Hepatocyte (in vitro differentiated cells): ENCODE measurements at regions not wholly inside any gene's neighbourhood (a gene's known extent, or its start where the extent isn't known, plus 50 kb on each side); places are given as distances from the start of the nearest gene placed in this dataset.
A peak's percentile ranks its signal among the peaks of the same experiment; 100 is the strongest.

Source experiments
- DNase-seq: peaks from one replicate; pipeline ENCODE4 v3.0.0-alpha.2; 2016; ENCODE audit warnings: low spot score
- H2AFZ ChIP-seq: fragments of 200-600 bp; sonication (generic); 2 replicates; pipeline ENCODE4 v1.6.0; 2016; ENCODE audit warnings: antibody characterized with exemption, mild to moderate bottlenecking
- H3K27ac ChIP-seq: fragments of 200-600 bp; sonication (generic); 2 replicates; pipeline ENCODE4 v1.5.1; 2016; ENCODE audit warnings: mild to moderate bottlenecking
- H3K27me3 ChIP-seq: fragments of 200-600 bp; sonication (generic); 2 replicates; pipeline ENCODE4 v1.6.1; 2016
- H3K36me3 ChIP-seq: fragments of 200-600 bp; sonication (generic); replicated peaks from 2 replicates; pipeline ENCODE4 v1.5.1; 2016; ENCODE audit warnings: low read depth; ENCODE audit not compliant: insufficient read depth
- H3K4me1 ChIP-seq: fragments of 200-600 bp; sonication (generic); 2 replicates; pipeline ENCODE4 v1.5.1; 2016; ENCODE audit warnings: mild to moderate bottlenecking, moderate library complexity; ENCODE audit not compliant: insufficient read depth
- H3K4me2 ChIP-seq: fragments of 200-600 bp; sonication (generic); 2 replicates; pipeline ENCODE4 v1.6.0; 2016
- H3K4me3 ChIP-seq: fragments of 200-600 bp; sonication (generic); 2 replicates; pipeline ENCODE4 v1.5.1; 2016; ENCODE audit warnings: mild to moderate bottlenecking
- H3K79me2 ChIP-seq: fragments of 200-600 bp; sonication (generic); 2 replicates; pipeline ENCODE4 v1.6.0; 2017; ENCODE audit warnings: mild to moderate bottlenecking
- H3K9me2 ChIP-seq: fragments of 200-600 bp; sonication (generic); replicated peaks from 2 replicates; pipeline ENCODE4 v1.6.0; 2017; ENCODE audit warnings: mild to moderate bottlenecking; ENCODE audit not compliant: insufficient read depth
- H3K9me3 ChIP-seq: fragments of 200-600 bp; sonication (generic); 2 replicates; pipeline ENCODE4 v1.5.1; 2016; ENCODE audit warnings: low read depth, mild to moderate bottlenecking
- H4K20me1 ChIP-seq: fragments of 200-600 bp; sonication (generic); 2 replicates; pipeline ENCODE4 v1.6.0; 2016; ENCODE audit warnings: mild to moderate bottlenecking; ENCODE audit not compliant: insufficient read depth, poor library complexity, severe bottlenecking
- EZH2 ChIP-seq: fragments of 200-600 bp; sonication (generic); IDR thresholded peaks from 2 replicates; pipeline ENCODE4 v1.6.1; 2016; ENCODE audit warnings: antibody characterized with exemption, mild to moderate bottlenecking, borderline replicate concordance
- EZH2phosphoT487 ChIP-seq: fragments of 200-600 bp; sonication (generic); IDR thresholded peaks from one replicate; pipeline ENCODE4 v1.6.1; 2018; ENCODE audit warnings: antibody characterized with exemption, mild to moderate bottlenecking, low read depth, moderate library complexity; ENCODE audit not compliant: unreplicated experiment, severe bottlenecking
- WGBS: methylation state at CpG from one replicate; pipeline ENCODE4 v1.1.6; 2016; ENCODE audit warnings: low lambda C conversion rate; ENCODE audit errors: missing lambda C conversion rate; 5-methylcytosine and 5-hydroxymethylcytosine counted together
- TF ChIP-seq, protein P1 (sequence below): fragments of 200-600 bp; sonication (generic); IDR thresholded peaks from 2 replicates; pipeline ENCODE4 v1.5.1; 2016; ENCODE audit warnings: antibody characterized with exemption, mild to moderate bottlenecking; ENCODE audit not compliant: poor library complexity

DNA sequence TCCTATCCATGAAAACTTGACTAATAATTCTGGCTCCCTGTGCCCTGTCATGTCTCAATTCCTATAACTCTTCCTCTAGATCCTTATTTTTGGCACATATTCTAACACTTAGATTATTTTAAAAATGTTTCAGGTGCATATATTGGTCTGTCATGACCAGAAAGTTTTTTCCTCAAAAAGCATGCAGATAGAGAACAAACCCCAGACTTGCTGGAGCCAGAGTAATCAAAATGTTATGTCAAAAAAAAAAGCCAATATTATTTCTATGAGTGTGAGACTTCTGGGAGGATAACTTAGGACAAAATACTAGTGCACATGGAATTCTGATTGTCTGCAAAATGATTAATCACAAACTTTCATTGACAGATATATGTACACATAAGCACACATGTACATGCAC is 135.1 kb upstream of the MROH9 start:
- Histone ChIP-seq H3K36me3 (no peaks in the 10 kb centered on the region), H3K4me1 (no peaks in the 10 kb centered on the region), H3K27ac (no peak overlapping the region), H2AFZ (no peak overlapping the region), H3K4me3 (no peak overlapping the region), H3K79me2 (no peaks in the 10 kb centered on the region), H3K9me3 (no peaks in the 10 kb centered on the region), H3K4me2 (no peak overlapping the region), H3K27me3 (no peaks in the 10 kb centered on the region), H4K20me1 (no peaks in the 10 kb centered on the region), H3K9me2 (no peaks in the 10 kb centered on the region)
- TF ChIP-seq EZH2phosphoT487, result no peak
- TF ChIP-seq, protein P1, sequence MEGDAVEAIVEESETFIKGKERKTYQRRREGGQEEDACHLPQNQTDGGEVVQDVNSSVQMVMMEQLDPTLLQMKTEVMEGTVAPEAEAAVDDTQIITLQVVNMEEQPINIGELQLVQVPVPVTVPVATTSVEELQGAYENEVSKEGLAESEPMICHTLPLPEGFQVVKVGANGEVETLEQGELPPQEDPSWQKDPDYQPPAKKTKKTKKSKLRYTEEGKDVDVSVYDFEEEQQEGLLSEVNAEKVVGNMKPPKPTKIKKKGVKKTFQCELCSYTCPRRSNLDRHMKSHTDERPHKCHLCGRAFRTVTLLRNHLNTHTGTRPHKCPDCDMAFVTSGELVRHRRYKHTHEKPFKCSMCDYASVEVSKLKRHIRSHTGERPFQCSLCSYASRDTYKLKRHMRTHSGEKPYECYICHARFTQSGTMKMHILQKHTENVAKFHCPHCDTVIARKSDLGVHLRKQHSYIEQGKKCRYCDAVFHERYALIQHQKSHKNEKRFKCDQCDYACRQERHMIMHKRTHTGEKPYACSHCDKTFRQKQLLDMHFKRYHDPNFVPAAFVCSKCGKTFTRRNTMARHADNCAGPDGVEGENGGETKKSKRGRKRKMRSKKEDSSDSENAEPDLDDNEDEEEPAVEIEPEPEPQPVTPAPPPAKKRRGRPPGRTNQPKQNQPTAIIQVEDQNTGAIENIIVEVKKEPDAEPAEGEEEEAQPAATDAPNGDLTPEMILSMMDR, result no peak
- TF ChIP-seq EZH2, result no peak
- no peak for DNase-seq

DNA sequence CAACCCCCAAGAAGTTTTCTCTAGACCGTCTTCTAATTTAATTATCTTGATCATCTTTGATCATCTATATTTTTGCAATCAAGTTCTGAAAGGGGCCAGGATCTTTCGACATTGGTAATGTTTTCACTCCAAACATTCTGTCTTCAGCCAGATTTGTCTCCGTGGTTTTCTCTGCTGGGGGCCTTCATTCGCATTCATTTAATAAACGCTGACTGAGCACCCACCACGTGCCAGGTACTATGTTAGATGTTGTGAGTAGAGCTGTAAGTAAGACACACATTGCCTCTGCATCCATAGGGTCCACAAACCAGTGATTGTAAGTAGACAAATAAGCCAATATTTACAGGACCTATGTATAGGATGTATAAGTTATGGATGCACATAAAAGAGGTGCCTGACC is 134.5 kb upstream of the MROH9 start:
- Histone ChIP-seq H2AFZ (no peak overlapping the region), H3K9me3 (no peaks in the 10 kb centered on the region)

DNA sequence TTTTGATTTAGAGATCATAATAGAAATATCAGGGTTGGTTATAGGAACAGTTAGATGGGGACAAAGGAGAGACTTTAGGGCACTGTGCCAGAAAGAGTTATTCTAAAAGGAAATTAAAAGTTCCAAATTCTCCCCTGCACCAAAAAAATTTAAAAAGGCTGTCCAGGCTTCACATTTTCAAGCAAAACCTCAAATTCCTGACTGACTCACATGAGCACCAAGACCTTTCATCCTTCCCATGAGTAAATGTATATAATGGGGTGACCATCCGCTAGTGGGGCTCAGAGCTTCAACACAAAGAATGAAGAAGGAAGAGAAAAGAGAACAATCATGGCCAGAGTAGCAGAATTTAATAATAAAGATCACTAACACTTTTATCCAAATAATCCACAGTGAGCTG is 131.6 kb upstream of the MROH9 start:
- Histone ChIP-seq H3K9me3 (no peaks in the 10 kb centered on the region), H3K27ac (no peak overlapping the region), H3K4me1 (peaks cover 8% of the 10 kb centered on the region), H3K4me3 (no peak overlapping the region), H3K9me2 (no peaks in the 10 kb centered on the region), H3K36me3 (no peaks in the 10 kb centered on the region), H3K4me2 (no peak overlapping the region), H3K79me2 (no peaks in the 10 kb centered on the region), H3K27me3 (no peaks in the 10 kb centered on the region), H4K20me1 (no peaks in the 10 kb centered on the region), H2AFZ (no peak overlapping the region)
- WGBS, result 90% methylated on average over 1 of the region's 1 CpG
- DNase-seq, result no peak
- TF ChIP-seq EZH2phosphoT487, result no peak
- TF ChIP-seq EZH2, result no peak

More for the DNA sequence above, 134.5 kb upstream of the MROH9 start:
- Histone ChIP-seq H3K4me1 (no peaks in the 10 kb centered on the region), H3K4me3 (no peak overlapping the region), H3K4me2 (no peak overlapping the region), H3K9me2 (no peaks in the 10 kb centered on the region), H3K36me3 (no peaks in the 10 kb centered on the region), H4K20me1 (no peaks in the 10 kb centered on the region), H3K27ac (no peak overlapping the region), H3K79me2 (no peaks in the 10 kb centered on the region), H3K27me3 (no peaks in the 10 kb centered on the region)
- 85% methylated on average over 6 of the region's 6 CpGs for WGBS
- no peak for DNase-seq
- no peak for TF ChIP-seq EZH2

DNA sequence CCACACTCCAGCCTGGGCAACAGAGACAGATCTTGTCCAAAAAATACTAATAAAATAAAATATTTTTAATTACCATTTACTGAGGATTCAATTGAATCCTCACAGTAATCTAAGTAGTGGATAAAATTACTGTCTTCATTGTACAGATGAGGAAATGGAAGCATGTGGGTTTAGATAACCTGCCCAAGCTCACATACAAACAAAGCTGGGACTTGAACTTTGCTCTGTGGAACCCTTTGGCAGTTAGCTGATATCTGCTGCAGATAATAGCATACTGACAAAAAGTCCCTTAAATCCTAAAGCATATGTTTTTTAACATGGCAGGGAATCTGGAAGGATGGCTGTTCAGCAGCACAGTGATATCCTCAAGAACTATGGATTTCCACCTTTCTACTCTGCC is 130.9 kb upstream of the MROH9 start:
- no peak for DNase-seq
- H3K4me1 ChIP-seq, result peaks cover 8% of the 10 kb centered on the region
- H3K27ac ChIP-seq, result peak overlapping the region; percentile 50
- H3K4me3 ChIP-seq, result no peak overlapping the region
- H3K79me2 ChIP-seq, result no peaks in the 10 kb centered on the region
- no peaks in the 10 kb centered on the region for H3K9me3 ChIP-seq
- no peak overlapping the region for H3K4me2 ChIP-seq
- no peaks in the 10 kb centered on the region for H3K36me3 ChIP-seq
- no peak for TF ChIP-seq EZH2
- TF ChIP-seq EZH2phosphoT487, result no peak
- TF ChIP-seq, protein P1, result no peak
- no peak overlapping the region for H2AFZ ChIP-seq
- H3K9me2 ChIP-seq, result no peaks in the 10 kb centered on the region
- no peaks in the 10 kb centered on the region for H3K27me3 ChIP-seq
- H4K20me1 ChIP-seq, result no peaks in the 10 kb centered on the region

DNA sequence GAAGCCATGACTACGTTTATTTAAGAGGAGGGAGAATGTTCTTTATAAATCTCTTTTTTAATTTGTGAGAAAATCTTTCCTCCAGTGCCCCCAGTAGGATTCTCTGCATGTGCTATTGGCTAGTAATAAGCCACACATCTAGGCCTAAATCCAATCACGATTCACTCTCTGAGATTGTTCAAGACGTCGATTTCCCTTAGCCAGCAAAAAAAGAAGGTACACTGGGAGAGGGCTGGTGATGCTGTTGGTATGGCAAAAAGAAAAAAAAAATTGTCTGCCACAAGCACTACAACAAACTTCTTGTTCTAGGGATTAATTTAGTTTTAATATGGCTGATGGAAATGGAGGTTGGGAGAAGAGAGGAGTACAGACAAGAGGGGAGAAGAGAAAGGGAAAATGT is 130.5 kb upstream of the MROH9 start:
- no peak overlapping the region for H2AFZ ChIP-seq
- DNase-seq, result no peak
- peaks cover 8% of the 10 kb centered on the region for H3K4me1 ChIP-seq
- H3K9me3 ChIP-seq, result no peaks in the 10 kb centered on the region
- no peaks in the 10 kb centered on the region for H3K79me2 ChIP-seq
- no peaks in the 10 kb centered on the region for H4K20me1 ChIP-seq
- no peaks in the 10 kb centered on the region for H3K27me3 ChIP-seq
- H3K4me2 ChIP-seq, result no peak overlapping the region
- no peaks in the 10 kb centered on the region for H3K36me3 ChIP-seq
- 95% methylated on average over 4 of the region's 4 CpGs for WGBS
- H3K4me3 ChIP-seq, result no peak overlapping the region
- TF ChIP-seq, protein P1, result no peak
- no peak for TF ChIP-seq EZH2
- no peak for TF ChIP-seq EZH2phosphoT487
- H3K27ac ChIP-seq, result peak overlapping the region; percentile 50
- H3K9me2 ChIP-seq, result no peaks in the 10 kb centered on the region
